HEK293 (cell line): ENCODE measurements at regions not wholly inside any gene's neighbourhood (a gene's known extent, or its start where the extent isn't known, plus 50 kb on each side); places are given as distances from the start of the nearest gene placed in this dataset.

Experiments
- CTCF ChIA-PET: fragments of 350-600 bp; formaldehyde crosslinking; extraction: SDS; loops from one replicate; lab custom pipeline; 2021; ENCODE audit warnings: antibody characterized with exemption; lab: Yijun Ruan, JAX
- POLR2A ChIA-PET: fragments of 300-600 bp; formaldehyde crosslinking; extraction: SDS; loops from one replicate; lab custom pipeline; 2020; ENCODE audit warnings: antibody characterized with exemption, inconsistent platforms; lab: Yijun Ruan, JAX
- H3K27ac ChIP-seq: fragments of 200-500 bp; sonication (Bioruptor generic); 2 replicates; pipeline ENCODE4 v1.5.1; 2014; ENCODE audit warnings: low read depth, low read length, control low read depth, inconsistent platforms; ENCODE audit errors: extremely low read depth
- H3K36me3 ChIP-seq, 2 experiments: fragments of 200-500 bp in 1 of 2; sonication (Bioruptor generic) in 1 of 2; 1 replicate in 1 of 2; 2 replicates in 1 of 2; pipeline ENCODE4 v1.5.1; 2014 to 2017; ENCODE audit warnings: inconsistent platforms in 2 of 2, low read length in 2 of 2; ENCODE audit not compliant: control insufficient read depth in 2 of 2, insufficient read depth in 1 of 2
- H3K4me1 ChIP-seq: fragments of 200-500 bp; sonication (Bioruptor generic); 2 replicates; pipeline ENCODE4 v1.5.1; 2014; ENCODE audit warnings: mild to moderate bottlenecking, low read length, inconsistent platforms; ENCODE audit not compliant: control insufficient read depth, insufficient read depth
- H3K4me3 ChIP-seq: 2 replicates; pipeline ENCODE4 v1.5.1; 2011; ENCODE audit warnings: low read depth, mild to moderate bottlenecking, control low read depth, low read length, moderate library complexity
- H3K9me3 ChIP-seq: fragments of 200-500 bp; sonication (Bioruptor generic); 2 replicates; pipeline ENCODE4 v1.5.1; 2014; ENCODE audit warnings: low read depth, low read length, inconsistent platforms; ENCODE audit not compliant: control insufficient read depth, insufficient read depth
- BCL11B ChIP-seq: fragments of 450-650 bp; formaldehyde crosslinking; IDR thresholded peaks from 2 replicates; pipeline ENCODE4 v1.5.1; 2016; ENCODE audit warnings: low read depth, missing biosample characterization, missing genetic modification characterization
- HOXA7 ChIP-seq: sonication (generic); formaldehyde crosslinking; IDR thresholded peaks from 2 replicates; pipeline ENCODE4 v1.8.1; 2022; ENCODE audit warnings: missing genetic modification reagents, borderline replicate concordance
- HOXD13 ChIP-seq: sonication (generic); formaldehyde crosslinking; IDR thresholded peaks from 2 replicates; pipeline ENCODE4 v1.8.0; 2022; ENCODE audit warnings: missing genetic modification reagents, borderline replicate concordance
- KLF10 ChIP-seq: fragments of 450-650 bp; IDR thresholded peaks from 2 replicates; pipeline ENCODE4 v1.5.1; 2018; ENCODE audit warnings: missing biosample characterization, mild to moderate bottlenecking, missing genetic modification characterization
- KLF16 ChIP-seq: fragments of 450-650 bp; formaldehyde crosslinking; IDR thresholded peaks from 2 replicates; pipeline ENCODE4 v1.5.1; 2017; ENCODE audit warnings: missing biosample characterization, missing genetic modification characterization
- KLF8 ChIP-seq: fragments of 450-650 bp; formaldehyde crosslinking; IDR thresholded peaks from 2 replicates; pipeline ENCODE4 v1.5.1; 2016; ENCODE audit warnings: missing biosample characterization, missing genetic modification characterization
- OSR2 ChIP-seq: fragments of 450-650 bp; formaldehyde crosslinking; IDR thresholded peaks from 2 replicates; pipeline ENCODE4 v1.5.1; 2016; ENCODE audit warnings: missing biosample characterization, missing genetic modification characterization
- PRDM4 ChIP-seq: fragments of 450-650 bp; formaldehyde crosslinking; IDR thresholded peaks from 2 replicates; pipeline ENCODE4 v1.5.1; 2017; ENCODE audit warnings: missing biosample characterization, missing genetic modification characterization
- SP3 ChIP-seq: fragments of 450-650 bp; formaldehyde crosslinking; IDR thresholded peaks from 2 replicates; pipeline ENCODE4 v1.5.1; 2016; ENCODE audit warnings: missing biosample characterization, missing genetic modification characterization
- YY2 ChIP-seq: fragments of 450-650 bp; formaldehyde crosslinking; IDR thresholded peaks from 2 replicates; pipeline ENCODE4 v1.5.1; 2016; ENCODE audit warnings: missing biosample characterization, missing genetic modification characterization
- ZBTB1 ChIP-seq: fragments of 450-650 bp; formaldehyde crosslinking; IDR thresholded peaks from 2 replicates; pipeline ENCODE4 v1.5.1; 2016; ENCODE audit warnings: missing biosample characterization, missing genetic modification characterization
- ZBTB17 ChIP-seq: fragments of 450-650 bp; formaldehyde crosslinking; IDR thresholded peaks from 2 replicates; pipeline ENCODE4 v1.5.1; 2016; ENCODE audit warnings: missing biosample characterization, missing genetic modification characterization
- ZBTB20 ChIP-seq: fragments of 450-650 bp; formaldehyde crosslinking; IDR thresholded peaks from 2 replicates; pipeline ENCODE4 v1.5.1; 2016; ENCODE audit warnings: missing biosample characterization, missing genetic modification characterization
- ZBTB48 ChIP-seq: fragments of 450-650 bp; formaldehyde crosslinking; IDR thresholded peaks from 2 replicates; pipeline ENCODE4 v1.5.1; 2016; ENCODE audit warnings: missing biosample characterization, missing genetic modification characterization
- ZBTB6 ChIP-seq: fragments of 450-650 bp; formaldehyde crosslinking; IDR thresholded peaks from 2 replicates; pipeline ENCODE4 v1.5.1; 2017; ENCODE audit warnings: missing biosample characterization, missing genetic modification characterization
- ZFP37 ChIP-seq: fragments of 450-650 bp; formaldehyde crosslinking; IDR thresholded peaks from 2 replicates; pipeline ENCODE4 v1.5.1; 2016; ENCODE audit warnings: missing biosample characterization, missing genetic modification characterization
- ZNF26 ChIP-seq: fragments of 450-650 bp; formaldehyde crosslinking; IDR thresholded peaks from 2 replicates; pipeline ENCODE4 v1.5.1; 2016; ENCODE audit warnings: missing biosample characterization, missing genetic modification characterization
- ZNF341 ChIP-seq: fragments of 450-650 bp; formaldehyde crosslinking; IDR thresholded peaks from 2 replicates; pipeline ENCODE4; 2016; ENCODE audit warnings: low read depth, missing biosample characterization, missing genetic modification characterization
- ZNF37A ChIP-seq: fragments of 450-650 bp; IDR thresholded peaks from 2 replicates; pipeline ENCODE4 v1.5.1; 2018; ENCODE audit warnings: missing biosample characterization, missing genetic modification characterization
- ZNF426 ChIP-seq: fragments of 450-650 bp; formaldehyde crosslinking; IDR thresholded peaks from 2 replicates; pipeline ENCODE4 v1.5.1; 2017; ENCODE audit warnings: missing biosample characterization, missing genetic modification characterization, mild to moderate bottlenecking, inconsistent platforms, moderate library complexity
- ZNF48 ChIP-seq: fragments of 450-650 bp; formaldehyde crosslinking; IDR thresholded peaks from 2 replicates; pipeline ENCODE4 v1.5.1; 2016; ENCODE audit warnings: missing biosample characterization, missing genetic modification characterization
- ZNF510 ChIP-seq: fragments of 450-650 bp; formaldehyde crosslinking; IDR thresholded peaks from 2 replicates; pipeline ENCODE4 v1.5.1; 2018; ENCODE audit warnings: mild to moderate bottlenecking, missing genetic modification characterization, missing biosample characterization; ENCODE audit not compliant: insufficient replicate concordance
- ZNF596 ChIP-seq: fragments of 450-650 bp; IDR thresholded peaks from 2 replicates; pipeline ENCODE4 v1.5.0; 2018; ENCODE audit warnings: missing biosample characterization, mild to moderate bottlenecking, missing genetic modification characterization, moderate library complexity
- ZNF623 ChIP-seq: fragments of 450-650 bp; formaldehyde crosslinking; IDR thresholded peaks from 2 replicates; pipeline ENCODE4 v1.5.1; 2016; ENCODE audit warnings: missing biosample characterization, missing genetic modification characterization
- ZNF664 ChIP-seq: fragments of 450-650 bp; formaldehyde crosslinking; IDR thresholded peaks from 2 replicates; pipeline ENCODE4 v1.5.1; 2016; ENCODE audit warnings: missing biosample characterization, missing genetic modification characterization
- ZNF670 ChIP-seq: fragments of 450-650 bp; formaldehyde crosslinking; IDR thresholded peaks from 2 replicates; pipeline ENCODE4 v1.5.1; 2016; ENCODE audit warnings: missing biosample characterization, missing genetic modification characterization, low read depth
- ZNF704 ChIP-seq: fragments of 450-650 bp; formaldehyde crosslinking; IDR thresholded peaks from 2 replicates; pipeline ENCODE4 v1.5.1; 2016; ENCODE audit warnings: missing biosample characterization, missing genetic modification characterization
- ZNF768 ChIP-seq: fragments of 450-650 bp; formaldehyde crosslinking; IDR thresholded peaks from 2 replicates; pipeline ENCODE4 v1.5.1; 2018; ENCODE audit warnings: missing biosample characterization, mild to moderate bottlenecking, missing genetic modification characterization
- ZNF785 ChIP-seq: fragments of 450-650 bp; formaldehyde crosslinking; IDR thresholded peaks from 2 replicates; pipeline ENCODE4 v1.5.1; 2016; ENCODE audit warnings: missing biosample characterization, missing genetic modification characterization
- ZNF830 ChIP-seq: fragments of 450-650 bp; IDR thresholded peaks from 2 replicates; pipeline ENCODE4 v1.5.0; 2018; ENCODE audit warnings: missing biosample characterization, missing genetic modification characterization, low read depth, mild to moderate bottlenecking, moderate library complexity

- Histone ChIP-seq H3K4me1 (no peaks in the 10 kb centered on the region), H3K9me3 (no peaks in the 10 kb centered on the region), H3K4me3 (no peak overlapping the region), H3K36me3 (no peaks in the 10 kb centered on the region), H3K27ac (no peak overlapping the region)
- ChIA-PET CTCF (no interaction called here), POLR2A (no interaction called here)
- TF ChIP-seq KLF10 (no peak), ZNF37A (tag by site-specific recombination) (no peak), ZNF623 (tag by site-specific recombination) (no peak), KLF16 (tag by site-specific recombination) (no peak), ZNF26 (tag by site-specific recombination) (no peak), ZNF596 (tag by site-specific recombination) (no peak), YY2 (no peak), ZNF510 (no peak), ZNF785 (tag by site-specific recombination) (no peak), ZNF48 (tag by site-specific recombination) (no peak), ZBTB1 (no peak), ZBTB20 (tag by site-specific recombination) (no peak), ZNF704 (tag by site-specific recombination) (no peak), ZNF341 (no peak), KLF8 (no peak), ZBTB6 (no peak), BCL11B (tag by site-specific recombination) (no peak), HOXD13 (CRISPR knock-in tag) (no peak), SP3 (tag by site-specific recombination) (no peak)
These were observed 112.5 kb upstream of the ARHGAP28 start for GRCh38 chr18:6616981-6617380.

- Histone ChIP-seq H3K9me3 (no peaks in the 10 kb centered on the region), H3K4me3 (no peak overlapping the region), H3K36me3 (no peaks in the 10 kb centered on the region), H3K27ac (no peak overlapping the region), H3K4me1 (0 out of 2 replicates have a peak, but pooled peaks cover 6% of the 10 kb centered on the region)
- TF ChIP-seq ZNF768 (tag by site-specific recombination): no peak
- TF ChIP-seq ZBTB17: no peak
- no peak for TF ChIP-seq ZFP37 (tag by site-specific recombination)
- TF ChIP-seq ZNF830 (tag by site-specific recombination): no peak
- TF ChIP-seq HOXA7 (CRISPR knock-in tag): no peak
- no peak for TF ChIP-seq OSR2
- no peak for TF ChIP-seq ZNF664
- no peak for TF ChIP-seq ZBTB1
- no peak for TF ChIP-seq PRDM4 (tag by site-specific recombination)
- TF ChIP-seq ZNF426 (tag by site-specific recombination): no peak
- no peak for TF ChIP-seq ZBTB48 (tag by site-specific recombination)
- no peak for TF ChIP-seq ZBTB20 (tag by site-specific recombination)
- TF ChIP-seq ZNF670 (tag by site-specific recombination): no peak
- POLR2A ChIA-PET: no interaction called here
- CTCF ChIA-PET: interaction anchor here (0.9 kb wide), 1 partner anchor 556 kb away, joined by 3 read pairs; no protein-coding TSS in a partner anchor
These were observed 108.1 kb upstream of the ARHGAP28 start for GRCh38 chr18:6621437-6621836.
